ENCODE measurements at regions not wholly inside any gene's neighbourhood (a gene's known extent, or its start where the extent isn't known, plus 50 kb on each side); places are given as distances from the start of the nearest gene placed in this dataset.

DNA sequence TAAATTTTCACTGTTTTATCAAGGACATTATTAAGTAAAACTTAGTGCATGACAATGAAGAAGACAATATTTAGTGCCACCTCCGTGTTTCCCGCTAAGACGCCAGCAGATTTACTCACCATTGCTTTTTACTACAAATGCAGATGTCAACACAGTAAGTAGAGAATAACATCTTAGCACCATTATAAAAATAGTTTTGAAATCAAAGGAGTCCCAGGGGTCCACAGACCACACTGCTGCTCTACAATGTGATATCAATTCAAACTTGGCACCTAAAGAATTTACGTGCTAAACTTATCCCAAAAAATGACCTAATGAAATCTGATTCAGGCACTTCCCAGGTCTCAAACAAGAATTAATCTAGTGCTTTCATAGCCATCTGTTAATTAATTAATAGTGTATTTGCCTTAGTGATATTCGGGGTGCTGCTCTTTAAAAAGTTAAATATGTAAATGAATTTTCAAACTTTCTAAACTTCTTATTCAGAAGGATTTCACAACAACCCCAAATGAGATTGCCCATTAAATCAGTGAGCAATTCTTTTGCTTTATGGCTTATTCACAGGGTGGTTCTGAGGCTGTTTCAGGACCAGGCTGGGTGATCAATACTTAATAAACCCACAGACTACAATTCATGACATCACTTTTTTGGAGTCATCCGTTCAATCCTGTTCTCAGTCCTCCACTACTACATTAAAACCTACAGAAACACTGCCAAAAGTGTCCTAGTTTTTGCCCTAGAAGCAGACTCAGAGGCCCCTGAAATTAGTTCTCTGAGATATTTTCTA is 161.3 kb upstream of the LMNTD1 start:
- no peak for DNase-seq
- ATAC-seq: no peak

DNA sequence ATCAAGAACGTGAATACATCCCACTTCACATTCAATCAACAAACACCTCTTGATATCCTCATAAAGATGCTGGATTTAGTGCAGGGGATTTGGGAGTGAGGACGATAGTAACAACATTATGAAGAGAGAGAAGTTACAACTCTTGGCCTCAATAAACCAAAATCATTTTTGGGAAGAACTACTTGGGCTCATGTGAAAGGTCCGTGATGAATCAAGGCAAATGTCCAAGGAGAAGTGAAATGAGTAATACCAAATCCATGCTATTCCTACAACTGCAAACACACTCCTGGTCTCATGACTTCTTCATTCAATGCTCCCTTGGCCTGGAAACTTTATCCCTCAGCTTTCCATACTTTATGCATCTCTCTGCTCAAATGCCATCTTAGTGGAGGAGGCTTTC is 162.0 kb upstream of the LMNTD1 start:
- DNase-seq: no peak
- ATAC-seq: no peak

DNA sequence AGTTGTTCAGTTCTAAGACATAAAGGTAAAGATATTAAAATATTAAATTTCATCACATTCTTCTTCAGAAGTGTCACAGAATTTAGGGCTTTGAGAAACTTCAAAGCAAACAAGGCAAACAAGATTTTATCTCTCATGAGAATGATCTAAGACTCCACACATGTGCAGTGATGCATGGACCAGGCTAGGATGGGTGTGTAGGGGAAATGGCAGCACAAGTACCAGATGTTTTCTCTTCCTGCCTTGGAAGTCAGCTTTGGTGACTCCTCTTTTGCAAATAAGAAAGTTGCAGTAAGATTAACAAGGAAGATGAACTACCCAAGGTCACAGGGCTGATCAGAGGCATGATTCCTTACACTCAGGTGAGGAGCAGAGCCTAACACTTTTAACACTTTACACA is 163.8 kb upstream of the LMNTD1 start:
- ATAC-seq (no peak), DNase-seq (no peak)

- DNase-seq: no peak
Observed at GRCh38 chr12:25717552-25717951, 164.5 kb upstream of the LMNTD1 start.

DNA sequence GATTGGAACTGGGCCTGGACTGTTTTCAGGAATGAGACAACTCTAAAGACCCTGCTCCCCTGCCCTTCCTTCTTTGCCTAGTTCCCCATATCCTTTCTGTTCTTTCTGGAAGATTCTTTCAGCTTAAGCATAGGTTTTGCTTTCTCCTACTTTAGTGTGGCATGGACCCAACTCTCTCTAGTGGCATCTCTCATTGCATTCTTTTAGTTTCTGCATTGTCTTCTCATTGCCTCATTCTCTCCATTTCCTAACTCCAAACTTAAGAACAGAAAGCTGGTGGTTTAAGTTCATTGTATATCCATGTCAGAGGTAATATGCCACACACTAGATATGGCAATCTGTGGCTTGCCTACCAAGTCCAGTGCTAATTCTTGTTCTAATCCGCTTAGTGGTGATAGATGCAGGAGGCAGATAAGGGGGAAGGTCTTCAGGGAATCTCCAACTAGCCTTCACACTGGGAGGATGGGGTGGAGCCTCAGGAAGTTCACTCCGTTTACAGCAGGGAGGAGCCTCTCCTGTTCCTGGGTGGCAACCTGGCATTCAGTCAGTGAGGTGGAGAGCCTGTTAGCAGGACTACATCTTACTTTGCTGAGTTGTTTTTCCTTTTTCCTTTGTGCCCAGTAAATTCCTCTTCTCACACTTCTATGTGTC is 165.1 kb upstream of the LMNTD1 start:
- DNase-seq (no peak), ATAC-seq (no peak)

More at GRCh38 chr12:25717552-25717951, 164.5 kb upstream of the LMNTD1 start:
- no peak for ATAC-seq

GRCh38 chr12:25719505-25719904 is 166.4 kb upstream of the LMNTD1 start:
- DNase-seq (no peak), ATAC-seq (no peak)

- DNase-seq (no peak), ATAC-seq (no peak)
Observed at GRCh38 chr12:25723336-25723735, 170.3 kb upstream of the LMNTD1 start.

- DNase-seq: no peak
- no peak for ATAC-seq
Observed at GRCh38 chr12:25723921-25724491, 170.9 kb upstream of the LMNTD1 start.

DNA sequence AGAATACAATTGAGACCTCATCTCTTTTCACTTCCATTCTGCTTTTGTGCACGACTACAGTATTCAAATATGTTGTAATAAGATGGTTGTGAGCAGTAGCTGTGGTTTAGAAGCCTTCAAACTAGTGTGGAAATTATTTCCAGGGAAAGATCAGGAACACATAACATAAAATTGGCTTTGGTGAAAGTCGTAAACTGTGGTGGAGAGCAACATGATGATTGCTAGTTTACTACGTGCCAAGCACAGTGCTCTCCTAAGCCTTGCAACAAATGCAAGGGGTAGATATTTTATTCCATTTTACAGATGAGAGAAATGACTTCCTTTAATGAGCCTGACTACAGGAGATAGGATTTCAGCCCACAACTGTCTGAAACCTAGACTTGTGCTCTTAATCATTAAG is 172.4 kb upstream of the LMNTD1 start:
- ATAC-seq: no peak
- DNase-seq: no peak

GRCh38 chr12:25725931-25726330 is 172.8 kb upstream of the LMNTD1 start:
- DNase-seq: no peak
- ATAC-seq: no peak

GRCh38 chr12:25728056-25728595 is 175.0 kb upstream of the LMNTD1 start:
- no peak for ATAC-seq
- no peak for DNase-seq

DNA sequence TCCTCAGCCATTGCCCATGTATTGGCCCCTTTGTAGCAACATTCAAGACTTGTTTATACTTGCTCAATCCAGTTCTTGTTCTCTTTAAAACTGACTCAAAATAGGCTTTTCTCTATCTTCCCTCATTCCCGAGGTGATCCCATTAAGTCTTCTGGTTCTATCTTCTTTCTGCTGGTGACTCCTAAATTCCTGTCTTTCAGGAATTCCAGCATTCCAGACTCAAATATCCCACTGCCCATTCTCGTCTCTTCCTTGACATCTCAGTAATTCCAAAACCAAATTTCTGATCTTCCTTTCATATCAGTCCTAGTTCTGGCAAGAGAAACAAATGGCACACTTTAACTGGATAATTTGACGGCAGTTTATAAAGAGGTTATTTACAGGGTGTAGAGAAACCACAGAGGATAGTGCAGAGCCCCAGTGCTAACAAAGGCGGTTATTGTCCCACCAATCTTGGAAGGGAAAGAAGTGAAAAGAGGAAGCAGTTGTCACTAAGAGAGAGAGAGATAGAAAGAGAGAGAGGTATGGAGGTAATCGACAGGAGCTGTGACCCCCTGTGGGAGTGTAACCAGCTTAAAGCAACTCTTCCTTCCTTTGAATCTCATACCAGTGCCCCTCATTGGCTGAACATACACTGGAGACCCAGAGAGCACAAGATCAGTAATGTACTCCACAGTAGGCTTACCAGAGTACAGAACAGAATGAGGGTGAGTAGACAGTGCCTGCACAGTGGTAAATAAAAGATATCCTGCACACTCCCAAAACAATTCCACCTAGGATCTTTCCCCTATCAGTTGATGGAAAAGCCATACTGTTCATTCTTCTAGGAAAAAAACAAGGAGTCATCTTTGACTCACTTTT is 177.6 kb upstream of the LMNTD1 start:
- DNase-seq (no peak), ATAC-seq (no peak)

DNA sequence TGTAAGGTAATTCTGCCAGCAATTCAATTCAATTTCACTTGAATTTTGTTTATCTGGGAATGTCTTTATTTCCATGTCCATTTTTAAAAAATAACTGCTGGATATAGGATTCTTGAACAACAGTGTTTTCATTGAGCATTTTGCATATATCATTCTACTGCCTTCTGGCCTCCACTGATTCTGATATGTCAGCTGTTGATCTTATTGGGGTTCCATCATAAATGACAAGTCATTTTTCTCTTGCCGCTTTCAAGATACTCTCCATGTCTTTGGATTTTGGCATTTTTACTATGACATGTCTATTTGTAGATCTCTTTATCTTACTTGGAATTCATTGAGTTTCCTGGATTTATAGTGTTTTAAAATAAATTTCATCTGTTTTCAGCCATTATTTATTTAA is 180.5 kb upstream of the LMNTD1 start:
- no peak for ATAC-seq
- no peak for DNase-seq

DNA sequence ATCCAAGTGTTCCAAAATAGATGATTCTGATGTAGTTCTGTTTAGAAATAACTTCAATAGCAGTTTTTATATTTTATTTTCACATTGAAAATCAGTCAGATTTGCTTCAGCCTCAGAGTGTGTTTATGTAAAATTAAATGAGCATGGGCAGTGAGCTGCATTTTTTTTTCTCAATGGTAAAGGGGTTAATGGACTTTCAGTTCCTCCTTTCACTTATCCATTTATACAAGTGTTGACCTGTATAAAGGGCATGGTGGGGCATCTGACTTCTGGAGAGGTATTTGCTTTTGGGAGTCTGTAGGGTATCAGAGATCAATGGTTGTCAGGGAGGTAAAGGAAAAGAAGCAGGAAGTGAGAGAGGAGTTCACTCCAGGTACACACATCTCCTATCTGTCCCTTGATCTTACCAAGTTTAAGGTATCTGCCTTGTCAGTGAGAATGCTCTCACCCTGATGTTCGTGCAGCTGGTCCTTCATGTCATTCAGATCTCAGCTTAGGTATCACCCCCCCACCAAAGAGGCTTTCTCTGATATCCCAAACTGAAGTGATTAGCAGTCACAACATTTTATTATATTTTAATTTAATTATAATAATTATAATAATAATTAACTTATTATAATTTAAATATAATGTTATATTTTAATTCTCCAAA is 181.6 kb upstream of the LMNTD1 start:
- DNase-seq (no peak), ATAC-seq (no peak)

DNA sequence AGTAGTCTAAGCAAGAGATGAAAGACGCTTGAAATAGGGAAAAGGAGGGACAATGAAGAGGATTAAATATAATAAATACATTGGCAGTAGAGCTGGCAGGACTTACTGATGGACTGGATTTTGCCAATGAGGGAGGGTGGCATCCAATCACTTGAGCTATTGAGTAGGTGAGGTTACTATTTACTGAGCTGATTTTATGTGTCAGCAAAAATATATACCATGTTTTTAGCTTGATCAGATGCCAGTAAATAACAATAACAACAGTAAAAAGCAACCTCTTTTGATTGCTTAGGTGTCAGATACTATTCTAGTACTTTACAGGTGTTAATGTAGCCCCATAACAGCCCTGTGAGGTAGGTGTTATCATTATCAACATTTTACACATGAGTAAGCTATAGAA is 187.5 kb upstream of the LMNTD1 start:
- DNase-seq (no peak), ATAC-seq (no peak)

- no peak for ATAC-seq
- DNase-seq: no peak
Observed at GRCh38 chr12:25741917-25742316, 188.8 kb upstream of the LMNTD1 start.

- no peak for ATAC-seq
- DNase-seq: no peak
Observed at GRCh38 chr12:25743679-25744215, 190.7 kb upstream of the LMNTD1 start.

GRCh38 chr12:25744313-25744712 is 191.2 kb upstream of the LMNTD1 start:
- no peak for ATAC-seq
- no peak for DNase-seq

- no peak for DNase-seq
- no peak for ATAC-seq
Observed at GRCh38 chr12:25745281-25745680, 192.2 kb upstream of the LMNTD1 start.

DNA sequence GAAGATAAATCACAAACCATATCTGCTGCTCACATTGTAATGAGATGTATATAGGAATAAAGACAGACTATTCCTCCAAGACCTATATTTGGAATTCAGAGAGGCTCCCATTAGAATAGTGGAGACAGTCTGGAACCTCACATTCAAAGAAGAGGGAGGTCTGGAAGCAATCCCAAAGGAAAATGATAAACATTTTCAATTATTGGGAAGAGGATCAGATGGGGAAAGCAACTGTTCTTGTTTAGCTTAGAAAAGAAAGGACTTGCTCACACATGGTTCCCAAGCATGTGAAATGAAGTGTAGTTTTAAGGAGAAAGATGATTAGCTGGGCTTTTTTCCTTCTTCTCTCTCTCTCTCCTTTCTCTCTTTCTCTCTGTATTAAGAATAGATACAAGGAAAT is 193.0 kb upstream of the LMNTD1 start:
- ATAC-seq (no peak), DNase-seq (no peak)

- no peak for DNase-seq
- no peak for ATAC-seq
Observed at GRCh38 chr12:25752710-25753309, 199.7 kb upstream of the LMNTD1 start.

Measured in stimulated activated naive CD8-positive, alpha-beta T cell treated with anti-CD3 and anti-CD28 coated beads, Interleukin-15, Interleukin-2, amounts not matched to agents 100 U/mL and 50 U/mL, for 24 hours (primary cell).